GM06990 (cell line): ENCODE measurements at regions not wholly inside any gene's neighbourhood (a gene's known extent, or its start where the extent isn't known, plus 50 kb on each side); places are given as distances from the start of the nearest gene placed in this dataset.
A peak's percentile ranks its signal among the peaks of the same experiment; 100 is the strongest.

Experiments used
- DNase-seq: peaks from one replicate; pipeline ENCODE4 v3.0.0-alpha.2; 2011; ENCODE audit not compliant: insufficient read length; ENCODE audit errors: extremely low read depth
- H3K27me3 ChIP-seq: replicated peaks from 2 replicates; pipeline ENCODE4 v1.6.0; 2011; ENCODE audit warnings: low read length; ENCODE audit not compliant: control insufficient read depth, insufficient read depth
- H3K36me3 ChIP-seq: 2 replicates; pipeline ENCODE4 v1.5.1; 2011; ENCODE audit warnings: low read length; ENCODE audit not compliant: control insufficient read depth, insufficient read depth
- H3K4me3 ChIP-seq: replicated peaks from 2 replicates; pipeline ENCODE4 v1.5.1; 2011; ENCODE audit warnings: low read depth, mild to moderate bottlenecking, control low read depth, low read length
- CTCF ChIP-seq: IDR thresholded peaks from 2 replicates; pipeline ENCODE4 v1.5.1; 2011; ENCODE audit warnings: low read length, control low read depth, mild to moderate bottlenecking, inconsistent platforms; ENCODE audit not compliant: insufficient read depth, poor library complexity, severe bottlenecking

GRCh38 chr1:194293851-194294405, 1107.5 kb upstream of the B3GALT2 start:
- Histone ChIP-seq H3K27me3 (no peaks in the 10 kb centered on the region), H3K4me3 (no peak overlapping the region), H3K36me3 (no peaks in the 10 kb centered on the region)
- DNase-seq = no peak
- TF ChIP-seq CTCF = no peak

- H3K4me3 ChIP-seq = no peak overlapping the region
- no peak for DNase-seq
- TF ChIP-seq CTCF = no peak
- no peaks in the 10 kb centered on the region for H3K36me3 ChIP-seq
- H3K27me3 ChIP-seq = no peaks in the 10 kb centered on the region
These were observed 1106.6 kb upstream of the B3GALT2 start for GRCh38 chr1:194292966-194293365.

- no peak for TF ChIP-seq CTCF
- Histone ChIP-seq H3K4me3 (no peak overlapping the region), H3K36me3 (no peaks in the 10 kb centered on the region), H3K27me3 (no peaks in the 10 kb centered on the region)
- peak; percentile 48 for DNase-seq
These were observed 1103.3 kb upstream of the B3GALT2 start for GRCh38 chr1:194289569-194290266.

- no peak for DNase-seq
- no peaks in the 10 kb centered on the region for H3K27me3 ChIP-seq
- TF ChIP-seq CTCF = no peak
- no peak overlapping the region for H3K4me3 ChIP-seq
- H3K36me3 ChIP-seq = no peaks in the 10 kb centered on the region
These were observed 1101.8 kb upstream of the B3GALT2 start for GRCh38 chr1:194288238-194288637.

GRCh38 chr1:194281376-194281775, 1095.0 kb upstream of the B3GALT2 start:
- no peaks in the 10 kb centered on the region for H3K36me3 ChIP-seq
- DNase-seq = no peak
- no peak overlapping the region for H3K4me3 ChIP-seq
- no peaks in the 10 kb centered on the region for H3K27me3 ChIP-seq
- no peak for TF ChIP-seq CTCF
